RPMI7951 (cell line): ENCODE measurements at regions not wholly inside any gene's neighbourhood (a gene's known extent, or its start where the extent isn't known, plus 50 kb on each side); places are given as distances from the start of the nearest gene placed in this dataset.
"Not testable (repeated sequence)": the region's sequence is repeated elsewhere in the genome, so short reads cannot be mapped to it uniquely, and the experiment has no call there.

ENCODE experiments used
- DNase-seq: peaks from one replicate; pipeline ENCODE4 v3.0.0-alpha.2; 2012; ENCODE audit warnings: low read depth

GRCh38 chr9:100714372-100715099 is 136.7 kb downstream of the CAVIN4 start:
- peak; percentile 58 for DNase-seq

GRCh38 chr9:100715100-100715380 is 137.2 kb downstream of the CAVIN4 start:
- DNase-seq: no peak

GRCh38 chr9:100718717-100719116 is 140.8 kb downstream of the CAVIN4 start:
- no peak for DNase-seq

GRCh38 chr9:100720922-100721321 is 143.0 kb downstream of the CAVIN4 start:
- DNase-seq: no peak

GRCh38 chr9:100724886-100725285 is 147.0 kb downstream of the CAVIN4 start:
- DNase-seq: no peak

- no peak for DNase-seq
Measured at GRCh38 chr9:100725371-100725770, 147.5 kb downstream of the CAVIN4 start.

- DNase-seq: no peak
Measured at GRCh38 chr9:100729336-100729895, 151.5 kb downstream of the CAVIN4 start.

GRCh38 chr9:100730086-100730485 is 152.2 kb downstream of the CAVIN4 start:
- no peak for DNase-seq

GRCh38 chr9:100731038-100731556 is 153.2 kb downstream of the CAVIN4 start:
- DNase-seq: no peak

- no peak for DNase-seq
Measured at GRCh38 chr9:100731557-100731956, 153.7 kb downstream of the CAVIN4 start.

- DNase-seq: no peak
Measured at GRCh38 chr9:100739208-100739607, 161.3 kb downstream of the CAVIN4 start.

GRCh38 chr9:100739666-100740065 is 161.8 kb downstream of the CAVIN4 start:
- DNase-seq: no peak

- DNase-seq: not testable (repeated sequence)
Measured at GRCh38 chr9:100748930-100749329, 171.1 kb downstream of the CAVIN4 start.

GRCh38 chr9:100756217-100756616 is 178.3 kb downstream of the CAVIN4 start:
- no peak for DNase-seq

GRCh38 chr9:100759215-100759614 is 181.3 kb downstream of the CAVIN4 start:
- no peak for DNase-seq

- no peak for DNase-seq
Measured at GRCh38 chr9:100761276-100761802, 183.5 kb downstream of the CAVIN4 start.

GRCh38 chr9:100774326-100774725 is 196.4 kb downstream of the CAVIN4 start:
- DNase-seq: no peak

- no peak for DNase-seq
Measured at GRCh38 chr9:100774962-100775361, 197.1 kb downstream of the CAVIN4 start.

GRCh38 chr9:100775912-100776311 is 198.0 kb downstream of the CAVIN4 start:
- no peak for DNase-seq

GRCh38 chr9:100784755-100785154 is 206.9 kb downstream of the CAVIN4 start:
- no peak for DNase-seq

- no peak for DNase-seq
Measured at GRCh38 chr9:100785946-100786345, 208.1 kb downstream of the CAVIN4 start.

GRCh38 chr9:100794738-100795269 is 216.9 kb downstream of the CAVIN4 start:
- no peak for DNase-seq

GRCh38 chr9:100803956-100804355 is 224.6 kb upstream of the PLPPR1 start:
- no peak for DNase-seq
